ENCODE measurements at regions not wholly inside any gene's neighbourhood (a gene's known extent, or its start where the extent isn't known, plus 50 kb on each side); places are given as distances from the start of the nearest gene placed in this dataset.

DNA sequence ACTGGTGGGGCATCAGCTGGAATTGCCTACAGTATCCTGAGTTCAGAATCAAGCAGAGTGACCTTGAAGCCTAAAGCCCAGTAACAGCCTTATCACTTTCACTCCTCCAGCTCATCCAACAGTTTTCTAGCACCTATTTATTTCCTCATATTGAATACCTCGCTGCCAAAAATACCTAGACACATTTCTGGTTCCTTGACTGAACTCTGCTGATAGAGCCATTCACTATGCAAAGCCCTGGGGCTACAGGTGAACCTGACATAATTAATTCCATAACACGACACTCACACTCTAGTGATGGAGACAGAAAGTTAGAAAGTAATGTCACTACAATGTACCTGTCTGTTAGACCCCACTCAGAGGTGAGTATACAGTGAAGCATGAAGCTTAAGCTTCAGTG is 149.0 kb upstream of the STX18 start:
- Histone ChIP-seq H3K79me2 (no peaks in the 10 kb centered on the region), H3K4me2 (no peak overlapping the region), H3K27ac (no peak overlapping the region), H2AFZ (no peak overlapping the region), H3K36me3 (replicated peaks; ENCODE audit: insufficient read depth, low read depth) (no peaks in the 10 kb centered on the region), H3K4me1 (ENCODE audit: insufficient read depth) (peaks cover 30% of the 10 kb centered on the region), H3K9me3 (ENCODE audit: low read depth) (no peaks in the 10 kb centered on the region), H3K27me3 (no peaks in the 10 kb centered on the region), H4K20me1 (ENCODE audit: insufficient read depth, poor library complexity, severe bottlenecking) (no peaks in the 10 kb centered on the region), H3K4me3 (no peak overlapping the region), H3K9me2 (replicated peaks; ENCODE audit: insufficient read depth) (no peaks in the 10 kb centered on the region)
- no peak for DNase-seq (ENCODE audit: low spot score)
- WGBS (ENCODE audit: low lambda C conversion rate, missing lambda C conversion rate) = 94% methylated on average over 2 of the region's 2 CpGs
- TF ChIP-seq, protein P1, sequence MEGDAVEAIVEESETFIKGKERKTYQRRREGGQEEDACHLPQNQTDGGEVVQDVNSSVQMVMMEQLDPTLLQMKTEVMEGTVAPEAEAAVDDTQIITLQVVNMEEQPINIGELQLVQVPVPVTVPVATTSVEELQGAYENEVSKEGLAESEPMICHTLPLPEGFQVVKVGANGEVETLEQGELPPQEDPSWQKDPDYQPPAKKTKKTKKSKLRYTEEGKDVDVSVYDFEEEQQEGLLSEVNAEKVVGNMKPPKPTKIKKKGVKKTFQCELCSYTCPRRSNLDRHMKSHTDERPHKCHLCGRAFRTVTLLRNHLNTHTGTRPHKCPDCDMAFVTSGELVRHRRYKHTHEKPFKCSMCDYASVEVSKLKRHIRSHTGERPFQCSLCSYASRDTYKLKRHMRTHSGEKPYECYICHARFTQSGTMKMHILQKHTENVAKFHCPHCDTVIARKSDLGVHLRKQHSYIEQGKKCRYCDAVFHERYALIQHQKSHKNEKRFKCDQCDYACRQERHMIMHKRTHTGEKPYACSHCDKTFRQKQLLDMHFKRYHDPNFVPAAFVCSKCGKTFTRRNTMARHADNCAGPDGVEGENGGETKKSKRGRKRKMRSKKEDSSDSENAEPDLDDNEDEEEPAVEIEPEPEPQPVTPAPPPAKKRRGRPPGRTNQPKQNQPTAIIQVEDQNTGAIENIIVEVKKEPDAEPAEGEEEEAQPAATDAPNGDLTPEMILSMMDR (IDR thresholded peaks at IDR 0.05; ENCODE audit: poor library complexity) = no peak
- TF ChIP-seq EZH2phosphoT487 (IDR thresholded peaks at IDR 0.05; ENCODE audit: low read depth, severe bottlenecking, unreplicated experiment) (no peak), EZH2 (IDR thresholded peaks at IDR 0.05; ENCODE audit: borderline replicate concordance) (no peak)

GRCh38 chr4:4689694-4690440 is 148.0 kb upstream of the STX18 start:
- Histone ChIP-seq H3K4me3 (no peak overlapping the region), H3K36me3 (replicated peaks; ENCODE audit: insufficient read depth, low read depth) (no peaks in the 10 kb centered on the region), H3K4me2 (no peak overlapping the region), H3K9me3 (ENCODE audit: low read depth) (no peaks in the 10 kb centered on the region), H3K79me2 (no peaks in the 10 kb centered on the region), H3K27ac (no peak overlapping the region), H3K27me3 (no peaks in the 10 kb centered on the region), H2AFZ (no peak overlapping the region), H3K9me2 (replicated peaks; ENCODE audit: insufficient read depth) (no peaks in the 10 kb centered on the region), H3K4me1 (ENCODE audit: insufficient read depth) (peaks cover 25% of the 10 kb centered on the region), H4K20me1 (ENCODE audit: insufficient read depth, poor library complexity, severe bottlenecking) (no peaks in the 10 kb centered on the region)
- DNase-seq (ENCODE audit: low spot score) = no peak
- WGBS (ENCODE audit: low lambda C conversion rate, missing lambda C conversion rate) = 85% methylated on average over 8 of the region's 8 CpGs
- TF ChIP-seq EZH2phosphoT487 (IDR thresholded peaks at IDR 0.05; ENCODE audit: low read depth, severe bottlenecking, unreplicated experiment) (no peak), EZH2 (IDR thresholded peaks at IDR 0.05; ENCODE audit: borderline replicate concordance) (no peak)
- TF ChIP-seq, protein P1 (IDR thresholded peaks at IDR 0.05; ENCODE audit: poor library complexity) = no peak

DNA sequence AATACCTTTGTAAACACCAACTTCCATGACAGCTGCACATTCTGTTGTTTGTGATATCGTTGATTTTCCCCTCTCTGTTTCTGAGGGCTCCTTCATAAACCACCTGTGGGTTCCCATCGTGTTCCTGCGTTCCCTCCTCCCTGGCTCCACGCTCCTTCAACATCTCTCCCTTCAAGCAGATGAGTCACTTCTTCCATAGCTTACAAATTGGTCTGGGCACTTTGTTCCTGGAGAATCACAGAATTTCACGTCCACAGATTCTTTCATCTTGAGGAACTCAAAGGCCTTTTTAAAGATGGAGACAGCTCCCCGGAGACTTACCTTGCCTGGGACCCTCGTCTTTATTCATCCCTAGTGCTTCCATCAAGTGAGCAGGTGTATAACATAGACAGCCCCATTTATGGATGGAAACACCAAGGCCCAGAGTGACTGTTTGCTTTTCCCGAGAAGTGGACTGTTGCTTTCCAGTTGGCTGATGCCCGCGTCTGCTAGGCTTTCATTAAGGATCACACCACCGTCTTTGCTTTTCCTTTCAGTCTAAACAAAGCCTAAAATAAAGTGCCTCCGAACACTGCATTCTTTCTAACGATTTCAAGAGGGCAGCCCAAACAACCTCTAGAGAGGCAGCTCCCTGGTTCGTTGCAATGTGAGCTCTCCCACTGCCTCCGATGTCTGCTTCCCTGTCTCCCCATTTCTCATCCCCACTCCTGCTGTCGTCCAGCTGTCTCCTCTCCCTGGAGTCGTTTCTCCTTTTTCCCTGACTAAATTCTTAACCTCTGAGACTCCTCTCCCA is 146.3 kb upstream of the STX18 start:
- Histone ChIP-seq H3K4me3 (no peak overlapping the region), H3K9me3 (ENCODE audit: low read depth) (no peaks in the 10 kb centered on the region), H3K9me2 (replicated peaks; ENCODE audit: insufficient read depth) (no peaks in the 10 kb centered on the region), H3K27me3 (no peaks in the 10 kb centered on the region), H3K36me3 (replicated peaks; ENCODE audit: insufficient read depth, low read depth) (no peaks in the 10 kb centered on the region), H3K79me2 (no peaks in the 10 kb centered on the region), H3K27ac (no peak overlapping the region), H3K4me2 (no peak overlapping the region), H4K20me1 (ENCODE audit: insufficient read depth, poor library complexity, severe bottlenecking) (no peaks in the 10 kb centered on the region), H2AFZ (no peak overlapping the region), H3K4me1 (ENCODE audit: insufficient read depth) (peaks cover 9% of the 10 kb centered on the region)
- no peak for TF ChIP-seq EZH2phosphoT487 (IDR thresholded peaks at IDR 0.05; ENCODE audit: low read depth, severe bottlenecking, unreplicated experiment)
- TF ChIP-seq EZH2 (IDR thresholded peaks at IDR 0.05; ENCODE audit: borderline replicate concordance) = no peak
- TF ChIP-seq, protein P1 (IDR thresholded peaks at IDR 0.05; ENCODE audit: poor library complexity) = no peak
- WGBS (ENCODE audit: low lambda C conversion rate, missing lambda C conversion rate) = 69% methylated on average over 17 of the region's 17 CpGs
- no peak for DNase-seq (ENCODE audit: low spot score)

Measured in hepatocyte (in vitro differentiated cells).